GM21423 (cell line): ENCODE measurements at regions not wholly inside any gene's neighbourhood (a gene's known extent, or its start where the extent isn't known, plus 50 kb on each side); places are given as distances from the start of the nearest gene placed in this dataset.
A peak's percentile ranks its signal among the peaks of the same experiment; 100 is the strongest.

ENCODE experiments used
- ATAC-seq: cut with Tn5 transposase; IDR thresholded peaks from one replicate; pipeline ENCODE4 v1.9.1; 2021; ENCODE audit warnings: mild to moderate bottlenecking, moderate library complexity; ENCODE audit not compliant: unreplicated experiment

DNA sequence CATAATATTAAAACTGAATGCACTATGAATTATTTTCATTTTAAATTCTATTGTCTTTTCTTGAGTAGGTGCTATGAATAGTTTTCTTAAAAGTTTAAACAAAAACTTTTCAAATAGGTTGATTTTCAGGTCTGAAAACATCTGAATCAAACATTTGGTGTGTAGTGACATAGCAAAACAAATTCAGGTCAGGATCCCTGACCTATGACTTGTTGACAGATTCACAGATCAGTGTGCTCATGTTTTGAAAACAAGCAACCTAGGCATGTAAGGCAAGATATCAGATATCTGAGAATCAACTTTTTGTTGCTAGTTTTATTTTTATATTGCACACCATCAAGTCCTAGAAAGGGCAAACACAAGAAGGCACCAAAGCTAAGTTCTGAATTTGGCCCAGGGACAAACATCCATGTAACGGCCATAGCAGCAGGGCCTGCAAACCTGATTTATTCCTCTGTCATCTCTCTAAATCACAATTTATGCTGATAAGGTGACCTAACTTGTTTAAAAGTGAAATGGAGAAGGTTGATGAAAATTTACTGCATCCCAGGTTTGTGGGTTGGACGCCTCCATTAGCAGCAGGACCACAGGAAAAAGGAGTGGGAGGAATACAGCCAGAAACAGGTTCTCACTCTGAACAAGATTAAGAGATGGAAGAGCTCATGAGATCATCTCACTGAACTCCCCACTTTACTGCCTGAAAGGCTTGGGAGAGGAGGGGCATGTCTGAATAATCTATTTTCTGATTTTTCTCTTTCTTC lies 337.7 kb downstream of the KCNRG start:
- ATAC-seq, result no peak

DNA sequence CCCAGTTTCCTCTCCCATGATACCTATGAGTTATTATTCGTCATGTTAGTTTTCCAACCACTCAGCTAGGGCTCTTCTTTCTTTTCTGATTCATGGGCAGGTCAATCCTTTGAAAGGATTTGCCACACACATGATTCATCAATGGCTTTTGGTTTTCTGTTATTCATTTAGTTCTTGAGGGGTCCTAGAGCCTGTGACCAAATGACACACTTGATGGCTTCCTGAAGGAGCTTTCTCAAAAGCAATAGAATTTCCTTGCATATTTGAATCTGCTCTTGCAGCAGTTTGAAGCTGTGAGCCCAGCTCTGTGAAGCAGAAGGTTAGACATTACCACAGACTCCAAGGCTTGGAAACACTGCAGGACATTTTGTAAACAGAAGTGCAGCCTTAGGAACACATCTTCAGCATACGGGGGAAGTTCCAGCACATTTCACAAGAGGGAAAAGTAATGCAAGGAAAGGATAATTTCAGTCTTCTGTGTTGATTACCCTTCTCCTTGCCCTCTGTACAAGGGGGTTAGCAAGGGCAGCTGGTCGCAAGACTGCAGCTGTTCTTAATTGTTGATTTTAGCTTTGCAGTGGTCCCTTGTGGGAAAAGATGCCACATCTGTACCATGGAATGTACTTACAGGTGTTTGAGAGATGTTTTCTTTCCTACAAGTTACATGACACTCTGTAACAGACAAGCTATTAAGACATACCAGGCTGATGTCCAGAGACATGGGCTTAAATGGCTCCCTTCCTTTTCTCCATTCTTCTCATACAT lies 338.6 kb downstream of the KCNRG start:
- no peak for ATAC-seq

DNA sequence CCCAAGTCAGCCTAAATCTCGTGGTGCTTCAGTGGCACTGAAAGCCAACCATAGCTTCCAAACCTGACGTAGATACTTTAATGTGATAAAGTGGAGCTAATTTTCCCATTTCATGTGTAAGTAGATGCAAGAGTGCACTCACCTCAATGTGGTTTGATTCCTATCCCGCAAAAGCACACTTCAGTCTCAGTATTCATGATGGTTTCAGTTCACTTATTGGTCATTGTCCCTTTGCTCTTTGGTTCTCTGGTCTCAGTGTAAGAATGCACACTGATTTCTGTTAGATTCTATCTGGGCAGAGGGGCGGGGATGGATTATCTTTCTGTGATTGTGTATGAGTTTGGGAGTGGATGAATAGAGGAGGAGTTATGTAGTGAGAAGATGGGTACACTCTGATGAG lies 340.6 kb downstream of the KCNRG start:
- ATAC-seq, result no peak

DNA sequence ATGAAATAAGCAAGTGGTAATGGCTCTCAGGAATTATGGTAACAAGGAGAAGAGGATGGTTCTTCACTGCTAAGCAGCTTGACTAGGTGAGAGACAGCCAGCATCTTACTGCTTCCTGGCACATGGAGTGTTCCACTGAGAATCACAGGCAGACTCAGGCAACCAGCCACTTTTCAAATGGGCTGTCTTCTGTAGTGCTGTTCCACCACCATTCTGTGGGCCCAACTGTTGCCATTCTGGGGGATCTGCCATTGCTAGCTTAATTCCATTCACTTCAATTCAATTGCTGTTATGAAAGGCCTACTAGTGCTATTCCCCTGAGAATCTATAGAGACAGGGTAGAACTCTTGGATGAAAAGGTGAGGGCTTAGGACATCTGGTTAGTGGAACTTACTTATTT lies 341.9 kb downstream of the KCNRG start:
- ATAC-seq, result no peak

DNA sequence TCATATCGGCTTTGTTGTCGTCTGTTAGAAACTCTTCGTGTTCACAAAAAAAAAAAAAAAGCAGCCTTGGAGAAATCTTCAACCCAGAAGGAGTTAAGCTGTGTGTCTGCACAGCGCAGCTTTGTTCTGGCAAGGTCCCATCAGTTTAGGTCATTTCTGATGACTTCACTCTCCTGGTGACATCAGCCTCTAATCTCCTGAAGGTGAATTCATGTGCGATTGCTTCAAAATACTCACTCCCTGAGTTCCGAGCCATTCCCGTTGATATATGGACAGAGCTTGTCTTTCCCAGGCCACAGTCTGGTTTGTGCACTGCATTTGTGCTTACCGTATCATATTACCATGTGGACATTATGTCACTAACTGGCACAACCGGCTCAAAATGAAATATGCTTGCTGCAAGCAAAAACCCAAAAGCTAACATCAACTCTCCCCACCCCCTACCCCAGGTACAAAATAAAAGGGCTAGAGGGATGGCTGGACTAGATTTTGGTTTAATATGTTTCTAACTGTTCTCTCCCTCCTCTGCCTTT lies 342.4 kb downstream of the KCNRG start:
- no peak for ATAC-seq

DNA sequence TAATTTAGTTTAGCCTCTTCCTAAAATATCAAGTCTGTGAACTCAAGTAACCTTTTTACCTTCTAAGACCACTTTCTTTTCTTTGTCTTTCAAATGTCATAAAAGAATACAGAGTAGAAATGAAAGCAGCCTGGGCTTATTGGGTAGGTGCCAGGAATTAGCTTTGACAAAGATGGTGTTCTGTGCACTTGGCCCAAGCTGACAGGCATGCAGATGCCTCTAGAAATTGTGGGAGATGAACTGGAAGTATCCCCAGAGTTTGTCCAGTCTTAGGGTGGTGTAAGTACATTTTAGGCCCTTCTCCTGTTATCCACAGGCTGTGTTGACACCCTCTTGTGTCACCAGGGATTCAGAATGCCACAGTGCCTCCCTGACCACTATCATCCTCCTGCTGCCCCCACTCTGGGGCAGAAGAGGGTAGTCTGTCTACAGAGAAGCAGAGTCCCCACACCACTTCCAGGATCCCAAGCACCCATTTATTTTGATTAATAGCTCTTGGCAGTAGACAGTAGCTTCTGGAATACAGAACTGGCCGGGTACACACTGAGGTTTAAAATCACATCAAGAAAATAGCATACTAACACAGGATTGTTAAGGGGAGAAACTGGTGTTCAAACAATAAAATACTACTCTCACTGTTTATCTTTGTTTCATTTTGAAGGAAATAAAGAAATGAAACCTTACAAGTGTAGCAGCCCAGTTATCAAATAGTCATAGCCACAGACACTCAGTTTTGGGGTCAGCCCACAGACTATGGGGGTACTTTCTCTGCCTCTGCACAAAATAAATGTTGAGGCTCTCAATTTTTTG lies 343.2 kb downstream of the KCNRG start:
- no peak for ATAC-seq

DNA sequence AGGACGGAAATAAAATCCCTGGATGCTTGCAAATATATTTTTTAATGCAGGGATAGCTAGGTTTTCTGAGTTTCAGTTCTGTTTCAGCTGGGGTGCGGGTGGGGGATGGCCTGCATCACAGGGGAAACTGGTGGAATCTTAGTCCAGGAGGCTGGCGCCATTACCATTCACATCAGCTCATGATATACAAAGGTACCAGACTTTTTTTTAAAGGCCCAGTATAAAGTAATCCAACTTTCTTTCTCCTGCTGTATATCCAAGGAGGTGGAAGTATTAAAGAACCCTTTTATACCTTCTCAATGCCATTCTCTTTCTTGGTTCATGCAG lies 343.8 kb downstream of the KCNRG start:
- ATAC-seq, result no peak

DNA sequence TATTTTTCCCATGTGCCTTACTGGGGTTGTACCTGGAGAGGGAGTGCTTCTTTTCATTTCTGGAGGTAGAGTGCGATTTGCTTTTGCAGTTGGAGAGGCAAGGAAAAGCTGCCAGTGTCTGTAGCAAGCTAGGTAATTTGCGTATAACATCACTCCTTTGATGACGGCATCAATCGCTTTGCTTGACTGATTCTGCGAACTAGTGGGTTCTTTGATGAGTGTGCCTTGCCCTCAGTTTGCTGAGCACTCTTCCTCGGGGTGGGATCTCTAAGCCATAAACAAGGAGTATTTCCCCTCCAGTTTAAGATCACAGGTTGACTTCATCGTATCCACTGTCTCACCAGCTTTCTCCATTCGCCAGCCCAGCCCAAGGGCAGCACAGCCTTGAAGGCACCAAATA lies 344.5 kb downstream of the KCNRG start:
- no peak for ATAC-seq

DNA sequence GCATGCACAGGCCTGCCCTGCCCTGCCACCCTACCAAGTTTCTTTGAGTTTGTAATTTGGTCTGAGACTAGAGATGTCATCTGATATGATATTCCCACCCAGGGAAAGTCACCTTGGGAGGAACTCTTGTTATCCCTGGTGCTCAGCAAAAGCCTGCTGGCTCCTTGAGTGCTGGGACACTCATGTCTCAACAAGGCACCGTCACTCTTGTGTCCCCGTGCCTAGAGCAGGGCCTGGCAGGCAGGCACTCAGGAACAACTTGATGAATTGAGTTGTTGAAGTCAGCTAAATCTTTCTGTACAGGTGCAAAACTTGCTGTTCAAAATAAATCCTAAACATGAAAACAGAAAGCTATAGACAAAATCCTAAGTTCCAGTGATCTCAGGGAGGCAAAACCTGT lies 345.4 kb downstream of the KCNRG start:
- no peak for ATAC-seq

DNA sequence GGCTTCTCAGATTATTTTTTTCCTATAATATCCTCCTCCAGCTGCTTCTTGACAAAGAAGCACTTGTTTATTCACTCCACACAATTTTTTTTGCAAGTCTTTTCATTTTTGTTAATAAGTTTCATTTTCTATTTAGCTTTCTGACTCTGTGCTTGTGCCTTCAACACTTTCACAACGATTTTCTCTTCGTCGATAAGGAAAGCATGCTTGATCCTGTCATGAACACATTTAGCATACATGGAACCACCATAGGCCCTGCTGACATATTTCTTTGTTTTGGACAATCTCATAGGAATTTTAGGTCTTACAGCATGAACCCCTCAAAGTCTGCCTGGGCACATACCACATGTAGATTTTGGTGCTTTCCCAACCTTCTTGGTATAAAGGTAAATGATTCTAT lies 346.0 kb downstream of the KCNRG start:
- no peak for ATAC-seq

DNA sequence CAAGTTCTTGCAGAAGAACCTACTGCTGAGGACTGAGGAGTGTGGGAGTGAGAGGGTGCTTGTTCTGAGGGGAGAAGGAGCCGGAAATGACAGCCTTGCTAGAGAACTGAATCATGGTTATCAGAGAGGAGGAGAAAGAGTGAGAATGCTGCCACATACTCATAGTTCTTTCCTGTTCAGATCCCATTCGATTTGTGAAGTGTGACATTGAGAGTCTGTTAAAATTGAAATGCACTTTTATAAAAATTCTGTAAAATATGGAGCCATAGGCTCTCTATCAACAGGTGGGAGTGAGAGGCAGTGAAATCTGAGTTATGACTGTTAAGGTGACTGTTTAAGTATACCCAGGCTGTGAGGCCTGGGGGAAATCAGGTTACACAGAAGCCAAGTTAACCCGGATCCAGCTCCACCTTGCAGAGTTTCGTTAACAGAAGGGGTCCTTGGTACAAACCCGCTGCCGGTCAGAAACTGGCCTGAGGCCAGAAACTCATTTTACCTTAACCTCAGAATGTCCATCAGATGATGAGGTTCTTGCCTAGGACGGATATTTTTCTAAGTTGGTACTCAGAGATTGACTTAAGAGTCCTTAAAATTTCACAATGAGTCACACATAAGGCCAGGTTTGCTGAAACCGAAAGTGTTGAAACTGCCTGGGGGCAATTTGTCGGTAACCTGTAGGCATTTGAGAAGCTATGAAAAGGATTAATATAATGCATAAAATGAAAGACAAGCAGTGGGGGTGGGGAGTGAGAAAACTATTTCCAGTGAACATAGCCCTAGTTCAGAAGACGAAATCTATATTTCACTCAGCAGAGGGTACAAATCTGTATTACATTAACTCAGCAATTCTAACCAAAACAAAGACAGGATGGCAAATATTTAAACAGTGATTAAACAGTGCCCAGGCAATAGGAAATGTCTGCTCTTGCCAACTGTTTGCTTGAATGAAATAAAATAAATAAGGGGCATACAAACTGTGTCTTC lies 350.5 kb downstream of the KCNRG start:
- peak; percentile 71 for ATAC-seq

DNA sequence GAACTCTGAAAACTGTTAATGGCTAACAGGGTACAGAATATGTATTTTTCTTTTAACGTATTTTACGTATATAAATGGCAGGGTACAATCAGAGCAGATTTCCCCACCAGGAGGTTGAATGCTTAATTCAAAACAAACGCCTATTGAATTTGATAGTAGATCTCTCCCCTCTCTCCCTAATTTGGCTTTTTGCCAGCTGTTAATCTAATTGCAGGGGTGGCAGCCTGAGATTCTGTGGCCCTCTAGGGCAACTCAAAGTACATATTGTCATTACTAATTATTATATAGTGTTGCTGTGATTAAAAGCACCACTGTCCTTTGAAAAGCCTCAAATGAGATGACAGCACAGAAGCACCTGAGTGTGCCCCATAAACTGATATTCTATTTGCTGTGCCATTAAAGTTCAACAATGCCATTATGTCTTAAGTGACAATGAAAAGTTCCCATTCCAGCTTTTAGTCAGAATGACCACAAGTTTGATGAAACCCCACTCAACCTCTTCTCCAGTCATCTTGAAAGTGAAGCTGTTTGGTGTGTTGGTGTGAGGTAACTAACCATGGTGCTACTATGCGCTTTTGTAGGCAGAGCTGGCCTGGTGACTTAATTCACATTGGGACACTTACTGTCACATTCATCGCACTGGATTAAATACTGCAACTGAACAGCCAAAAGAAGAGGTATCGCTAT lies 351.4 kb downstream of the KCNRG start:
- peak; percentile 51 for ATAC-seq

DNA sequence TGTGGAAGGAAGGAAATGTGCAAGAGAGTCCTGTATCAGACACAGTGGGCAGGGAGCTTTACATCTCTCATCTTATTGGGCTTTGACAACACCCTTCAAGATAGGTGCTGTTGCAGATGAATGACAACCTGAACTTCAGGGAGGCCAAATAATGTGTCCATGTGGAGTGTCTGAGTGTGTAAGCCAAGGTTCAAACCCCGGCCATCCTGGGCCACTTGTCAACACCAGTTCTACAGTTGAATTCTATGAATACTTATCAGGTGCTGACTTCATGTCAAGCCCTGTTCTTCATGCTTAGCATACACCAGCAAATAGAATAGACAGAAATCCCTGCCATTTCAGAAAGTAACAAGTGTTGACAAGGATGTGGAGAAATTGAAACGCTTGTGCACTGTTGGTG lies 354.4 kb downstream of the KCNRG start:
- ATAC-seq, result no peak

DNA sequence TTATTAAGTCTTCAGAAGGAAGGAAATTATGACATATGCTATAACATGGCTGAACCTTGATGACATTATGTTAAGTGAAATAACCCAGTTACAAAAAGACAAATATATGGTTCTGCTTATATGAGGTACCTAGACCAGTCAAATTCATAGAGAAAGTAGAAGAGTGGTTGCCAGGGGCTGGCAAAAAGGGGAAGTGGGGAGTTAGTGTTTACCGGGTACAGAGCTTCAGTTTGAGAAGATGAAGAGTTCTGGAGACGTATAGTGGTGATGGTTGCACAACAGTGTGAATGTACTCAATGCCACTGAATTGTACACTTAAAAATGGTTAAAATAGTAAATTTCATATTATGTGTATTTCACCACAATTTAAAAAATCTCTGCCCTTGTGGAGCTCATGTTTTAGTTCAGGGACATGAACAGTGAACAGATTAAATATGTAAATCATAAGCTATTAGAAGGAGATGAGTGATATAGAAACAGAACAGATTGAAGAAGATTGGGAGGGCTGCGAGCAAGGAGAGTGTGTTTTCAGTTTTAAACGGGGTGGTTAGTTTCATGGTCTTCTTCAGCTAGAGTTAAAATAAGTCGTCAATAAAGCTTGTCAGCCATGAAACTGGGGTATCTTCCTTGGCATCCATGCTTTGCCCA lies 355.2 kb downstream of the KCNRG start:
- peak; percentile 39 for ATAC-seq

DNA sequence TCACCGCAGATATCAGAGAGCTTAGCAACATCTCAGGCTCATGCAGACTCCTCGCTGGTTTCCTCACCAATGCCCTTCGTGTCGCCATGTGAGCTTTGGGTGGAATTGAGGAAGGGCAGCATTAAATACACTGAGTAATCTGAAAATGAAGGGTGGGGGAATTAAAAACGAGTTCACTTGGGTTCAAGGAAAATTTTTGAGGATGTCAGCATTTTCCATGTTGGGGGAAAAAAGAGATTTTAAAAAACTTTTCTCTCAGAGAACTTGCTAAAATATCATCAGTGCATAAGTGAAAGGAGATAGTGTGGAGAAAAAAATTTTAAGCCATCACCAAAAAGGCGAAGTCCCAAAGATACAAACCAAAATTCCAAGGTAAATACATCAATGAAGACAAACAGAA lies 359.3 kb downstream of the KCNRG start:
- no peak for ATAC-seq

DNA sequence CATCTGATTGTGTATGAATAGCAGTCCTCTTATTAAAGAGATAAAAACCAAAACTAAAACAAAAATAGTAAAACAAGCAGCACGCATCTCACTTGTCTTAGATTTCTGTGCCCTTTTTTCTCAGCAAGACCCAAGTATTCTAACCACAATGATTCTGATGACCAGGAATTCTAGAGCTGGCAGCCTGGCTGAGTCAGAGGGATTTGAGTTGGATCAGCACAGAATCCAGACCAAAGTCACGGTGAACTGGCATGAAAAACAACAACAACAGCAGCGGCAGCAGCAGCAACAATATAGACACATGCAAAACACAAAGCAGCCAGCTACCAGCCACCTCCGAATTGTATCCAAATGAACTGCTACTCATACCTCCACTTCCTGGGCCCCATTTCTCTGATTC lies 360.5 kb downstream of the KCNRG start:
- ATAC-seq, result no peak

DNA sequence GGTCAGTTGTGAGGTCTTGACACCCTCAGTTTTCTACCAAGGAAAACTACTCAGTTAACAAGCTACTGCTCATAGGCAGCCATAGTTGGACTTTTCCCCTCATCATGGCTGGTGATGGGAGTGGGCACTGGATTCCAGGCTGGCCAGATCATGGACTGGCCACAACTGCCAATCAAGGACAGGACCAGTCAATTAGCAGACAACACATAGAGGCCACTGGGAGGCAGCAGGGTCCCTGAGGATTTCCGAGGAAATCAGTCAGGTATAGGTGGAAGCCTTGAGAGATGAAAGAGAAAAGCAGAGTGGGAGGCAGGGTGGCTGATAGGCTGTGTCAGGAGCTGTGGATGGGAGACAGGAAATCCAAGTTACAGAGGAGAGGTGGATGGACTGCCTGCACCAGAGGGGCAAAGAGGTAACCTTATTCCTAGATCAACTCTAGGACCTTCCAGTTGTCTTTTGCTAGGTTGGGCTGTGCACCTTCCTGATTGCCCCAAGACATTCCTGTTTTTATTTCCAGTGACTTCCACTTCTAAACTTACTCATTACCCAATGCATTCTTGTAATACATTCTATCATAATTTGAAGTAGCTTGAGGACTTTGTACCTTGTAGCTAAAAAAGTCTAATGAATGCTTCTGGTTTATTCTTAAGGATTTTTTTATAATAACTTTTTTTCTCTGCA lies 361.8 kb downstream of the KCNRG start:
- ATAC-seq, result no peak

DNA sequence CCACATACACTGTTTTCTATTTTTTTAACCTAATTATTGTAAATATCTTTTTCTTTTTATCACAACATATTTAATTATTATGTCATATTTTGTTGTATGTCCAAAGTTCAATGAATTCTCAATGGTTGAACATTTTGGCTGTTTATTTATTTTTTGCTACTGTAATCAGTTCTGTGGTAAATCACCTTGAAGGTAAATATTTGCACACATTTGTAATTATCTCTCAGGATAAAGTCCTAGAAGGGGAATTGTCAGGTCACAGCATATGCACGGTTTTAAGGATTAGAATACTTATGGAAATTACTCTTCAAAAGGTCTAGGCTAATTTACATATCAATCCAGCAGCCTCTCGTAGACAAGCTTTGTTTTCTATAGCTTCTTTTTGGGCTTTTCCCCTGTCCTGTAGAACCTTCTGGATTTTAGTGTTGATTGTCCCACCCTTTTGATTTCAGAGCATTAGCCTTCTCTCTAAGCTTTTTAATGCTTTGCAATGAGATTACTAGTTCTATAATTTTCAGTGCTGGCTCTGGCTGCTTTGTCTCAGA lies 362.6 kb downstream of the KCNRG start:
- ATAC-seq, result no peak
